ENCODE measurements at regions not wholly inside any gene's neighbourhood (a gene's known extent, or its start where the extent isn't known, plus 50 kb on each side); places are given as distances from the start of the nearest gene placed in this dataset.
"Not testable (repeated sequence)": the region's sequence is repeated elsewhere in the genome, so short reads cannot be mapped to it uniquely, and the experiment has no call there.

DNA sequence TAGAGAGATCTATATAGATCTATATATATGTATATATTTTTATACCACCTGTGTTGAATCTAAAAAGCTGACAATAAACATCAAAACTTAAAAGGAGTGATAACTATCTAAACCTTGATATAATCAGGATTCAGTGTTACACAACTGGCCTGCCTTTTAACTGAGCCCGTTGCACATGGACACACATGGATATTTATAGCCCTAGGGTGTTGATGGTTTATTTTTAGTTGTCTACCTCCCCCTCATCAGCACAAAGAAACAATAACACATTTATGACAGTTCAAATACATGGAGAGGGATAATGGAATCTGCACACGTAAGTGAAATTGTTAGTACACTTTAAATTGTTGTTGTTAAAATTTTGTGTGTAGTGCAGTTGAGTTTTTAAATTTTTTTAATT is 336.9 kb downstream of the ZNF248 start:
- H3K9me3 ChIP-seq (ENCODE audit: control insufficient read depth, low read depth, low read length): peaks cover 7% of the 10 kb centered on the region
- Mint-ChIP-seq H3K4me1 (no peaks in the 10 kb centered on the region), H3K4me3 (no peak overlapping the region)

GRCh38 chr10:37510520-37510919 is 346.9 kb downstream of the ZNF248 start:
- H3T11ph ChIP-seq (ENCODE audit: low read length); DNase-seq; H2BK120ac ChIP-seq (ENCODE audit: low read depth, low read length, poor library complexity, severe bottlenecking); H3K27ac ChIP-seq (ENCODE audit: insufficient read length, low read depth, low read length); H3K4me2 ChIP-seq (ENCODE audit: insufficient read depth, insufficient read length, low read length); H3K27ac Mint-ChIP-seq; H3K9ac ChIP-seq (ENCODE audit: extremely low read depth, insufficient read length, low read length); H3K4ac ChIP-seq (ENCODE audit: low read depth, low read length); H3K18ac ChIP-seq (ENCODE audit: insufficient read length, low read depth, low read length); H2BK20ac ChIP-seq (ENCODE audit: low read depth, low read length, poor library complexity, severe bottlenecking); H4K20me1 ChIP-seq (ENCODE audit: control insufficient read depth, insufficient read depth, insufficient read length); H2AK5ac ChIP-seq (ENCODE audit: insufficient read length, low read length); H4K8ac ChIP-seq (replicated peaks; ENCODE audit: insufficient read length, low read depth, low read length); H2AFZ ChIP-seq (ENCODE audit: low read length); H3K23ac ChIP-seq (ENCODE audit: insufficient read length, low read depth, low read length); H3K27me3 ChIP-seq (ENCODE audit: insufficient read depth, low read length); H3K4me1 ChIP-seq (ENCODE audit: insufficient read depth, low read length); H3K14ac ChIP-seq (ENCODE audit: insufficient read depth, low read length); H4K91ac ChIP-seq (ENCODE audit: insufficient read length, low read depth, low read length); H3K27me3 Mint-ChIP-seq (ENCODE audit: low read depth); H3K56ac ChIP-seq (ENCODE audit: insufficient read length, low read depth, low read length); H4K5ac ChIP-seq (ENCODE audit: insufficient read length, low read depth, low read length); H3K23me2 ChIP-seq (ENCODE audit: insufficient read length, low read depth, low read length, poor library complexity, severe bottlenecking); H2BK15ac ChIP-seq (ENCODE audit: low read depth, low read length); H3K4me1 Mint-ChIP-seq; H2BK5ac ChIP-seq (ENCODE audit: insufficient read length, low read length); H3K79me1 ChIP-seq (ENCODE audit: insufficient read depth, low read depth, low read length, poor library complexity, severe bottlenecking); H3K4me3 Mint-ChIP-seq; H3K79me2 ChIP-seq (ENCODE audit: insufficient read depth, low read length); H2BK12ac ChIP-seq (ENCODE audit: insufficient read length, low read depth, low read length): not testable (repeated sequence)
- peaks cover 23% of the 10 kb centered on the region for H3K9me3 ChIP-seq (ENCODE audit: control insufficient read depth, low read depth, low read length)
- WGBS (ENCODE audit: extremely low coverage, insufficient read length, low lambda C conversion rate): no CpG with 5 or more reads among the region's 3 CpGs
- peaks cover 3 to 15% (median 5%) of the 10 kb centered on the region in 3 experiments for H3K36me3 Mint-ChIP-seq (ENCODE audit: insufficient read depth in 1 of 3, low read depth in 3 of 3)
- peaks cover 77 to 88% of the 10 kb centered on the region in 2 experiments for H3K9me3 Mint-ChIP-seq

More for the DNA sequence above, 336.9 kb downstream of the ZNF248 start:
- Histone ChIP-seq H2BK15ac (ENCODE audit: low read depth, low read length) (no peak overlapping the region), H3K4me1 (ENCODE audit: insufficient read depth, low read length) (no peaks in the 10 kb centered on the region), H3K23ac (ENCODE audit: insufficient read length, low read depth, low read length) (no peak overlapping the region), H3K23me2 (ENCODE audit: insufficient read length, low read depth, low read length, poor library complexity, severe bottlenecking) (no peaks in the 10 kb centered on the region), H2BK20ac (ENCODE audit: low read depth, low read length, poor library complexity, severe bottlenecking) (no peak overlapping the region), H2BK5ac (ENCODE audit: insufficient read length, low read length) (no peak overlapping the region), H3K27me3 (ENCODE audit: insufficient read depth, low read length) (no peaks in the 10 kb centered on the region), H3K14ac (ENCODE audit: insufficient read depth, low read length) (no peak overlapping the region), H4K8ac (replicated peaks; ENCODE audit: insufficient read length, low read depth, low read length) (no peak overlapping the region), H2BK12ac (ENCODE audit: insufficient read length, low read depth, low read length) (no peak overlapping the region), H4K20me1 (ENCODE audit: control insufficient read depth, insufficient read depth, insufficient read length) (no peaks in the 10 kb centered on the region), H3K9ac (ENCODE audit: extremely low read depth, insufficient read length, low read length) (no peak overlapping the region), H3K27ac (ENCODE audit: insufficient read length, low read depth, low read length) (no peak overlapping the region), H2BK120ac (ENCODE audit: low read depth, low read length, poor library complexity, severe bottlenecking) (no peak overlapping the region), H3K79me2 (ENCODE audit: insufficient read depth, low read length) (no peaks in the 10 kb centered on the region), H3K56ac (ENCODE audit: insufficient read length, low read depth, low read length) (no peak overlapping the region), H3K4me2 (ENCODE audit: insufficient read depth, insufficient read length, low read length) (no peak overlapping the region), H4K5ac (ENCODE audit: insufficient read length, low read depth, low read length) (no peak overlapping the region), H2AK5ac (ENCODE audit: insufficient read length, low read length) (no peak overlapping the region), H3T11ph (ENCODE audit: low read length) (no peak overlapping the region), H3K18ac (ENCODE audit: insufficient read length, low read depth, low read length) (no peak overlapping the region), H4K91ac (ENCODE audit: insufficient read length, low read depth, low read length) (no peak overlapping the region), H3K79me1 (ENCODE audit: insufficient read depth, low read depth, low read length, poor library complexity, severe bottlenecking) (no peaks in the 10 kb centered on the region), H3K4ac (ENCODE audit: low read depth, low read length) (no peak overlapping the region), H2AFZ (ENCODE audit: low read length) (no peak overlapping the region)
- no CpG with 5 or more reads among the region's 2 CpGs for WGBS (ENCODE audit: extremely low coverage, insufficient read length, low lambda C conversion rate)
- Mint-ChIP-seq H3K36me3 (ENCODE audit: insufficient read depth in 1 of 3, low read depth in 3 of 3) (peaks cover 0 to 15% (median 4%) of the 10 kb centered on the region in 3 experiments; a peak in 5 of 7 replicates), H3K27ac (no peak overlapping the region), H3K27me3 (ENCODE audit: low read depth) (no peaks in the 10 kb centered on the region), H3K9me3 (peaks cover 74 to 86% of the 10 kb centered on the region in 2 experiments)
- TF ChIP-seq, protein P1, sequence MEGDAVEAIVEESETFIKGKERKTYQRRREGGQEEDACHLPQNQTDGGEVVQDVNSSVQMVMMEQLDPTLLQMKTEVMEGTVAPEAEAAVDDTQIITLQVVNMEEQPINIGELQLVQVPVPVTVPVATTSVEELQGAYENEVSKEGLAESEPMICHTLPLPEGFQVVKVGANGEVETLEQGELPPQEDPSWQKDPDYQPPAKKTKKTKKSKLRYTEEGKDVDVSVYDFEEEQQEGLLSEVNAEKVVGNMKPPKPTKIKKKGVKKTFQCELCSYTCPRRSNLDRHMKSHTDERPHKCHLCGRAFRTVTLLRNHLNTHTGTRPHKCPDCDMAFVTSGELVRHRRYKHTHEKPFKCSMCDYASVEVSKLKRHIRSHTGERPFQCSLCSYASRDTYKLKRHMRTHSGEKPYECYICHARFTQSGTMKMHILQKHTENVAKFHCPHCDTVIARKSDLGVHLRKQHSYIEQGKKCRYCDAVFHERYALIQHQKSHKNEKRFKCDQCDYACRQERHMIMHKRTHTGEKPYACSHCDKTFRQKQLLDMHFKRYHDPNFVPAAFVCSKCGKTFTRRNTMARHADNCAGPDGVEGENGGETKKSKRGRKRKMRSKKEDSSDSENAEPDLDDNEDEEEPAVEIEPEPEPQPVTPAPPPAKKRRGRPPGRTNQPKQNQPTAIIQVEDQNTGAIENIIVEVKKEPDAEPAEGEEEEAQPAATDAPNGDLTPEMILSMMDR (conservative IDR thresholded peaks at IDR 0.05): no peak
- no peak for DNase-seq

Measured in H9 (cell line).